ENCODE measurements at regions not wholly inside any gene's neighbourhood (a gene's known extent, or its start where the extent isn't known, plus 50 kb on each side); places are given as distances from the start of the nearest gene placed in this dataset.

GRCh38 chr12:74614426-74614825 lies 76.8 kb downstream of the ATXN7L3B start:
- FAIRE-seq (no peak), DNase-seq (ENCODE audit: insufficient read length, low spot score) (no peak)
- TF ChIP-seq CTCF (IDR thresholded peaks at IDR 0.05; ENCODE audit: insufficient read depth, missing control alignments): no peak

GRCh38 chr12:74619084-74619483 lies 81.4 kb downstream of the ATXN7L3B start:
- no peak for FAIRE-seq
- TF ChIP-seq CTCF (IDR thresholded peaks at IDR 0.05; ENCODE audit: insufficient read depth, missing control alignments): no peak
- DNase-seq (ENCODE audit: insufficient read length, low spot score): no peak

- no peak for DNase-seq (ENCODE audit: insufficient read length, low spot score)
- no peak for TF ChIP-seq CTCF (IDR thresholded peaks at IDR 0.05; ENCODE audit: insufficient read depth, missing control alignments)
- FAIRE-seq: no peak
Observed at GRCh38 chr12:74619884-74620283, 82.2 kb downstream of the ATXN7L3B start.

DNA sequence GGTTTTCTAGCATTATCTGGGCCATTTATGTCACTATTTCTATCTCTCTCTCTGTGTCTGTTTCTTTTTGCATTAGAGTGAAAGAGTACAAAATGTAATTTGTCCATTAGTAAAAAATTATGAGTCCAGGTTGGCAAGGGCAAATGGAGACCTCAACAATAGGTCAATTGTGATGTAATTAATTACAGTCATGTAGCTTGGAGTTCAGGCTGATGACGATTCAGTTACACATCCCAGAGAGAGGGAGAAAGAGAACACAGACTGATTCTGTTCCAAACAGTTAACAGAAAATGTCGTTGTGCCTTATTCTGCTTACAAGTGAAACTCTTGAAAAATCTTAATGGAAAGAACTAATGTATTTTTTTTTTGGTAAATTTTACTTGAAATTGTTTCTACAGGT lies 83.3 kb downstream of the ATXN7L3B start:
- no peak for TF ChIP-seq CTCF (IDR thresholded peaks at IDR 0.05; ENCODE audit: insufficient read depth, missing control alignments)
- FAIRE-seq (no peak), DNase-seq (ENCODE audit: insufficient read length, low spot score) (no peak)

DNA sequence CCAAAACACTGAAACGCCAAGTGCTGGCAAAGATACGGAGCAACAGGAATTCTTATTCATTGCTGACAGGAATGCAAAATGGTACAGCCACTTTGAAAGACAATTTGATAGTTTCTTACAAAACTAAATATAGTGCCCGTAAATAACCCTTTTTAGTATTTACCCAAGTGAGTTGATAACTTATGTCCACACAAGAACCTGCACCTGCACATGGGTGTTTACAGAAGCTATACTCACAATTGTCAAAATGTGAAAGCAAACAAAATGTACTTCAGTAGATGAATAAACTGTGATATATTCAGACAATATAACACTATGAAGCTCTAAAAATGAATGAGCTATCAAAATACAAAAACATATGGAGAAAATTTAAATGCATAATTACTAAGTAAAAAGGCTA lies 86.6 kb downstream of the ATXN7L3B start:
- DNase-seq (ENCODE audit: insufficient read length, low spot score): no peak
- no peak for TF ChIP-seq CTCF (IDR thresholded peaks at IDR 0.05; ENCODE audit: insufficient read depth, missing control alignments)
- no peak for FAIRE-seq

GRCh38 chr12:74626397-74626796 lies 88.8 kb downstream of the ATXN7L3B start:
- no peak for TF ChIP-seq CTCF (IDR thresholded peaks at IDR 0.05; ENCODE audit: insufficient read depth, missing control alignments)
- DNase-seq (ENCODE audit: insufficient read length, low spot score) (no peak), FAIRE-seq (no peak)

DNA sequence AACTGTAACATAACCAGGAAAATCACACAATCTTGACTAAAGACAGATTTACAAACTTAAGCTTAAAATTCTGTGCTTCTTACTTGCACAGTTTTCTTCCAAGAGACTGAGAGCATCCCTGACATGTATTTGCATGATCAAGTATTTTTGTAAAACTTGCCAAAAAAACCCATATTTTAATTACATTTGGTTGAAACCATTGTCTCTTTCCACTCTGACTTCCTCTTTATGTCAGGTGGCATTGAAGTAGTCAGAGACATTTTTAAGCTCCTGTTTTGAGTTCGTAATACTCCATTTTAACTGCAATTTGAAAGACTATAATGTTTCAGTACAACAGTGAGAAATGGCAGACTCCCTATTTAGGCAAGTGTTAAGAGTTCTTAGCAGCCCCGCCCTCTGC lies 103.6 kb downstream of the ATXN7L3B start:
- DNase-seq (ENCODE audit: insufficient read length, low spot score): no peak
- no peak for TF ChIP-seq CTCF (IDR thresholded peaks at IDR 0.05; ENCODE audit: insufficient read depth, missing control alignments)
- FAIRE-seq: no peak
